ENCODE measurements at regions not wholly inside any gene's neighbourhood (a gene's known extent, or its start where the extent isn't known, plus 50 kb on each side); places are given as distances from the start of the nearest gene placed in this dataset.
A peak's percentile ranks its signal among the peaks of the same experiment; 100 is the strongest.

DNA sequence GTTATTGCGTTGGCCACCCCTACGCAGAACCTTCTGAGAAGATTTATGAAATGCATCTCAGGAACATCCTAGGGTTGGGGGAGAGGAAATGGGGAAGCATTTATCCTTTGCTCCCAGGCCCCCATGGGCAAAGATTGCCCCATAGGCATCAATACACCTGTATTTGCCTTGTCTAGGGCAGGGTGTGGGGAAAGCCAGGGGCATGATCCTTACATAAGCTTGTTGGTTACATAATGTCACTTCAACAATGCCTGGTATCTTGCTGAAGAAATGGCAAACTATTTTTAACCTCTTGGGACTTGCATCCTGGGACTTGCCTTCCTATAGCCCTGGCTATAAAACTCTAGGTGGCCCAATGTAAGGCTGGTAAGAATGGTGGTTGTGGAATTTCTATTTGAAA, 53.9 kb upstream of the SPRED2 start (continued):
- 0 out of 2 replicates have a peak, but pooled peaks have one; percentile 15 for TF ChIP-seq TFE3 (CRISPR knock-in tag; IDR thresholded peaks at IDR 0.05)
- TF ChIP-seq ZMYM4 (CRISPR knock-in tag; IDR thresholded peaks at IDR 0.05), result peak; percentile 37; the same call in 1 of the 2 replicates
- peak; percentile 91 for TF ChIP-seq TEF (CRISPR knock-in tag; IDR thresholded peaks at IDR 0.05)
- peak; percentile 64 for TF ChIP-seq CEBPG (CRISPR knock-in tag; IDR thresholded peaks at IDR 0.05)
- TF ChIP-seq POLR2AphosphoS2 (IDR thresholded peaks at IDR 0.05; ENCODE audit: low read depth, low read length), result no peak
- TF ChIP-seq HMG20A (CRISPR knock-in tag; IDR thresholded peaks at IDR 0.05; ENCODE audit: borderline replicate concordance), result peak; percentile 58; the same call in 1 of the 2 replicates
- no peak for TF ChIP-seq GLI4 (CRISPR knock-in tag; IDR thresholded peaks at IDR 0.05; ENCODE audit: borderline replicate concordance)
- no peak for TF ChIP-seq DMAP1 (CRISPR knock-in tag; IDR thresholded peaks at IDR 0.05)
- TF ChIP-seq SRY (CRISPR knock-in tag; IDR thresholded peaks at IDR 0.05), result no peak
- no peak for TF ChIP-seq NFE2 (CRISPR knock-in tag; IDR thresholded peaks at IDR 0.05)
- no peak for TF ChIP-seq SOX6 (IDR thresholded peaks at IDR 0.05)
- peak; percentile 71 for TF ChIP-seq SOX6 (CRISPR knock-in tag; IDR thresholded peaks at IDR 0.05)
- peak; percentile 83 for TF ChIP-seq PATZ1 (CRISPR knock-in tag; IDR thresholded peaks at IDR 0.05)
- TF ChIP-seq ARID5B (CRISPR knock-in tag; IDR thresholded peaks at IDR 0.05), result peak; percentile 45; the same call in 1 of the 2 replicates
- no peak for TF ChIP-seq ZBTB37 (CRISPR knock-in tag; IDR thresholded peaks at IDR 0.05)
- TF ChIP-seq, protein P1, sequence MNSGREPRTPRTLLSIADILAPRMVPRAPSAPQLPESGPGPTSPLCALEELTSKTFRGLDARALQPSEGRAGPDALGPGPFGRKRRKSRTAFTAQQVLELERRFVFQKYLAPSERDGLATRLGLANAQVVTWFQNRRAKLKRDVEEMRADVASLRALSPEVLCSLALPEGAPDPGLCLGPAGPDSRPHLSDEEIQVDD (CRISPR knock-in tag; IDR thresholded peaks at IDR 0.05; ENCODE audit: borderline replicate concordance), result no peak
- TF ChIP-seq ZNF569 (CRISPR knock-in tag; IDR thresholded peaks at IDR 0.05; ENCODE audit: borderline replicate concordance), result no peak
- TF ChIP-seq ZBTB34 (CRISPR knock-in tag; IDR thresholded peaks at IDR 0.05), result no peak
- TF ChIP-seq CERS6 (CRISPR knock-in tag; IDR thresholded peaks at IDR 0.05), result no peak
